ENCODE measurements at regions not wholly inside any gene's neighbourhood (a gene's known extent, or its start where the extent isn't known, plus 50 kb on each side); places are given as distances from the start of the nearest gene placed in this dataset.
A peak's percentile ranks its signal among the peaks of the same experiment; 100 is the strongest.

- TF ChIP-seq CTCF (conservative IDR thresholded peaks at IDR 0.05; ENCODE audit: low read depth, low read length), result no peak
- no peak overlapping the region for H3K4me3 ChIP-seq (ENCODE audit: low read length)
- peak; percentile 43 for DNase-seq (ENCODE audit: low read depth)
Observed at GRCh38 chr5:121189342-121190305, 662.1 kb upstream of the FTMT start.

DNA sequence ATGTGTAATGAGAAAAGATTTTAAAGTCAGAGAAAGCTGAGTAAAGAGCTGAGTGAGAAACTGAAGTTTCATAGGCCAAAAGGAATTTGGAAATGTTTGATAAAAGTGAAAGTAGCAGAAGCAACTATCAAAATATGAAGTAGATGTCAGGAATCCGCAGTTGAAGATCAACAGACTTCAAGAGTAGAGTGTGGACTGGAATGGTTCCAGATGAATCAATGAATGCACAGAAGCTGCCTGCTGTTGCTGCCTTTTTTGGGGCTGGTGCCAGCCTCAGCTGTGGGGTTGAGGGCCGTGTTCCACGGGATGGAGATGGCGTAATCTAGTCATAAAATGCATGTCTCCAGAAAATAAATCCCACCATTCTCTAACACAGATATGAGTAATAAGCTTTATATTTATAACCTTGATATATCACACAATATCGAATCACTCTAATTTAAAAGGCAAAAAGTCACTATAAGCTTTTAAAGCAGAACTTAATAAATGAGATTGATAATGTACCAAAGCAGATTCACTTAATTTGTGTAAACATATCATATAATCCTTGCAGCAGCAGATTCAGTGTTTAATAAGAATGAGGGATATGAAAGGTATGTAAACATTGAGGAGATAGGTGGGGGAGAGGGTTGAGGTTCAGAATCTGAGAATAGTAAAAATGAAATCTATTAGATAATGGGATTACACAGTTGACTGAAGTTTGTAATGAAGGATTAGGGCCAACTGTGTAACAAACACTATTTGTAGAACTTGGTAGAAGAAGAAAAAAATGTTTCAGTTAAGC, 652.3 kb upstream of the FTMT start:
- TF ChIP-seq CTCF (conservative IDR thresholded peaks at IDR 0.05; ENCODE audit: low read depth, low read length), result no peak
- DNase-seq (ENCODE audit: low read depth), result no peak
- H3K4me3 ChIP-seq (ENCODE audit: low read length), result no peak overlapping the region

DNA sequence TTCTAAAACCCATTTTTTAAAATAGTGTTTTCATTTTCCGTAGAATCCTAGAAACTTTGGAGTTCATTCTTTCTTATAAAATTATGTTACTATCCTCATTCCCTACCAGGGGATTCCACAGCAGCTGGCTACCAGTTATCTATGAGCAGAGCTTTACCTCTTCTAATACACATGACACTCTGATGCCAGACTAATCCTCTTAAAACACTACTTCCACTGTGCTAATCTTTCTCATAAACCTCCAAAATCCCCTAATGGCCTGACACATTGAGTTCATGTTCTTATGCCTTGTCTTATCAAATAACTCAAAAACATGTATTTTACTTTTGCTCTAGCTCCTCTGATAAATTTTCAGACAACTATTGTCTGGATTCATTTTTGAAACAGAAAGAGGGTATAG, 633.6 kb upstream of the FTMT start:
- TF ChIP-seq CTCF (conservative IDR thresholded peaks at IDR 0.05; ENCODE audit: low read depth, low read length), result no peak
- no peak overlapping the region for H3K4me3 ChIP-seq (ENCODE audit: low read length)
- DNase-seq (ENCODE audit: low read depth), result peak; percentile 82

DNA sequence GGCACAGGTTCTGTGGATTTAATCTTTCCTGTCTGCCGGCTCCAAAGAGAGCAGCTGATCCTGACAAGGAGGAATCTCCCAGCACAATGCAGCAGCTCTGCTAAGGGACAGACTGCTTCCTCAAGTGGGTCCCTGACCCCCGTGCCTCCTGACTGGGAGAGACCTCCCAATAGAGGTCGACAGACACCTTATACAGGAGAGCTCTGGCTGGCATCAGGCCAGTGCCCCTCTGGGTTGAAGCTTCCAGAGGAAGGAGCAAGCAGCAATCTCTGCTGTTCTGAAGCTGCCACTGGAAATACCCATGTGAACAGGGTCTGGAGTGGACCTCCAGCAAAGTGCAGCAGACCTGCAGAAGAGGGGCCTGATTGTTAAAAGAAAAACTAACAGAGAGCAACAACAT, 630.2 kb upstream of the FTMT start:
- no peak for DNase-seq (ENCODE audit: low read depth)
- H3K4me3 ChIP-seq (ENCODE audit: low read length), result no peak overlapping the region
- TF ChIP-seq CTCF (conservative IDR thresholded peaks at IDR 0.05; ENCODE audit: low read depth, low read length), result no peak

- DNase-seq (ENCODE audit: low read depth), result no peak
- H3K4me3 ChIP-seq (ENCODE audit: low read length), result no peak overlapping the region
- no peak for TF ChIP-seq CTCF (conservative IDR thresholded peaks at IDR 0.05; ENCODE audit: low read depth, low read length)
Observed at GRCh38 chr5:121226765-121227164, 624.9 kb upstream of the FTMT start.

DNA sequence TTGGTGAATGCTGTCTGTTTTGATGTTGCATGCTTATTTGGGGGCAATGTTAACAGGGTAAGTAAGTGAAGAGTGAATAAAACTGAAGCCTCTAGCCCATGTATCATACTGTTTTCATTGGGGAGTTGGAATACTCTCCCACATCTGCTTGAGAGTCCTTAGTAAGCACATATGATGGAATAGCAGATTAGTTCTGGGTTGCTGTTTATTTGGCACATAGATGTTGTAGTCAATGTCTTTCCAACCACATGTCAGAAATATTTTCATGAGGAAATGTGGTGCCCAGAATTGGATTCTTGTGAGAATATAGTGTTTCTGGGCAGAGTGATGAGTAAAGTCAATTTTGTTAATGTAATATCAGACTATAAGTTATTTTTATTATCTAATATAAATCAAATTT, 611.7 kb upstream of the FTMT start:
- no peak for DNase-seq (ENCODE audit: low read depth)
- H3K4me3 ChIP-seq (ENCODE audit: low read length), result no peak overlapping the region
- TF ChIP-seq CTCF (conservative IDR thresholded peaks at IDR 0.05; ENCODE audit: low read depth, low read length), result no peak
